A673 (cell line): ENCODE measurements at regions not wholly inside any gene's neighbourhood (a gene's known extent, or its start where the extent isn't known, plus 50 kb on each side); places are given as distances from the start of the nearest gene placed in this dataset.

Experiments
- BruUV-seq: library from RNA; stranded (reverse); fragments of 400-500 nt; replicated peaks from 2 replicates; lab custom pipeline; 2021; lab: Mats Ljungman, UMichigan
- CTCF ChIA-PET: fragments of 300-600 bp; sonication (Branson Sonifier 250); formaldehyde crosslinking; loops from one replicate; lab custom pipeline; 2022; ENCODE audit warnings: antibody characterized with exemption; lab: Charles Lee
- POLR2A ChIA-PET: fragments of 300-600 bp; sonication (Branson Sonifier 250); formaldehyde crosslinking; loops from one replicate; lab custom pipeline; 2022; ENCODE audit warnings: antibody characterized with exemption; ENCODE audit not compliant: low non-redundant PET; lab: Charles Lee
- DNase-seq: peaks from one replicate; pipeline ENCODE4 v3.0.0-alpha.2; 2015; ENCODE audit warnings: low spot score
- H3K27ac ChIP-seq: fragments of 200-600 bp; sonication (generic); 2 replicates; pipeline ENCODE4 v1.5.1; 2016; ENCODE audit warnings: mixed run types, low read depth, mild to moderate bottlenecking, mixed read lengths, antibody characterized with exemption, low read length; ENCODE audit not compliant: poor library complexity, severe bottlenecking
- H3K27me3 ChIP-seq: fragments of 200-600 bp; sonication (generic); replicated peaks from 2 replicates; pipeline ENCODE4 v1.6.1; 2017; ENCODE audit warnings: mixed run types, low read depth, mild to moderate bottlenecking, mixed read lengths, antibody characterized with exemption, low read length; ENCODE audit not compliant: insufficient read depth, poor library complexity
- H3K36me3 ChIP-seq: fragments of 200-600 bp; sonication (generic); 2 replicates; pipeline ENCODE4 v1.6.1; 2016; ENCODE audit warnings: mixed run types, mild to moderate bottlenecking, mixed read lengths, antibody characterized with exemption, low read length; ENCODE audit not compliant: insufficient read depth, poor library complexity, severe bottlenecking
- H3K4me1 ChIP-seq: fragments of 200-600 bp; sonication (generic); 2 replicates; pipeline ENCODE4 v1.6.1; 2017; ENCODE audit warnings: mixed run types, mild to moderate bottlenecking, mixed read lengths, antibody characterized with exemption, low read length; ENCODE audit not compliant: insufficient read depth, poor library complexity, severe bottlenecking
- H3K4me3 ChIP-seq: fragments of 200-600 bp; sonication (generic); 2 replicates; pipeline ENCODE4 v1.5.1; 2016; ENCODE audit warnings: low read depth, mixed run types, mild to moderate bottlenecking, mixed read lengths, low read length; ENCODE audit not compliant: poor library complexity, severe bottlenecking
- H3K9me3 ChIP-seq: fragments of 200-600 bp; sonication (generic); 2 replicates; pipeline ENCODE4 v1.6.1; 2016; ENCODE audit warnings: mixed run types, low read depth, mild to moderate bottlenecking, mixed read lengths, antibody characterized with exemption, low read length; ENCODE audit not compliant: poor library complexity, severe bottlenecking
- EZH2 ChIP-seq: fragments of 200-600 bp; sonication (generic); IDR thresholded peaks from 2 replicates; pipeline ENCODE4 v1.6.1; 2017; ENCODE audit warnings: borderline replicate concordance, low read depth, mild to moderate bottlenecking, mixed read lengths, antibody characterized with exemption, low read length; ENCODE audit not compliant: poor library complexity, severe bottlenecking
- intact Hi-C: fragments of 100-400 bp; cut with micrococcal nuclease; formaldehyde crosslinking; loops from one replicate; pipeline ENCODE4 v1.10.0; 2022; ENCODE audit not compliant: unreplicated experiment
- TF ChIP-seq, protein P1 (sequence below): fragments of 300-800, 200-600 bp; sonication (generic); conservative IDR thresholded peaks from 2 replicates; pipeline ENCODE4 v1.5.1; 2017; ENCODE audit warnings: low read depth, mild to moderate bottlenecking, antibody characterized with exemption, low read length, moderate library complexity, mixed read lengths

DNA sequence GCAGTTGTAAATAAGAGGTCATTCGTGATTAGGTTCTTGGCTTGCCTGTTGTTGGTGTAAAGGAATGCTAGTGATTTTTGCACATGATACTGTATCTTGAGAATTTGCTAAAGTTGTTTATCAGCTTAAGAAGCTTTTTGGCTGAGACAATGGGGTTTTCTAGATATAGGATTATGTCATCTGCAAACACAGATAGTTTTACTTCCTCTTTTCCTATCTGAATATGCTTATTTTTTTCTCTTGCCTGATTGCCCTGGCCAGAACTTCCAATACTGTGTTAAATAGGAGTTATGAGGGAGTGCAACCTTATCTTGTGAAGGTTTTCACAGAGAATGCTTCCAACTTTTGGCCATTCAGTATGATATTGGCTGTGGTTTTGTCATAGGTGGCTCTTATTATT is 576.1 kb upstream of the RGS18 start:
- no peaks in the 10 kb centered on the region for H3K36me3 ChIP-seq
- no peaks in the 10 kb centered on the region for H3K4me1 ChIP-seq
- H3K4me3 ChIP-seq: no peak overlapping the region
- POLR2A ChIA-PET: no interaction called here
- H3K27ac ChIP-seq: no peak overlapping the region
- BruUV-seq: no TSS peak
- no peak for TF ChIP-seq EZH2
- TF ChIP-seq, protein P1, sequence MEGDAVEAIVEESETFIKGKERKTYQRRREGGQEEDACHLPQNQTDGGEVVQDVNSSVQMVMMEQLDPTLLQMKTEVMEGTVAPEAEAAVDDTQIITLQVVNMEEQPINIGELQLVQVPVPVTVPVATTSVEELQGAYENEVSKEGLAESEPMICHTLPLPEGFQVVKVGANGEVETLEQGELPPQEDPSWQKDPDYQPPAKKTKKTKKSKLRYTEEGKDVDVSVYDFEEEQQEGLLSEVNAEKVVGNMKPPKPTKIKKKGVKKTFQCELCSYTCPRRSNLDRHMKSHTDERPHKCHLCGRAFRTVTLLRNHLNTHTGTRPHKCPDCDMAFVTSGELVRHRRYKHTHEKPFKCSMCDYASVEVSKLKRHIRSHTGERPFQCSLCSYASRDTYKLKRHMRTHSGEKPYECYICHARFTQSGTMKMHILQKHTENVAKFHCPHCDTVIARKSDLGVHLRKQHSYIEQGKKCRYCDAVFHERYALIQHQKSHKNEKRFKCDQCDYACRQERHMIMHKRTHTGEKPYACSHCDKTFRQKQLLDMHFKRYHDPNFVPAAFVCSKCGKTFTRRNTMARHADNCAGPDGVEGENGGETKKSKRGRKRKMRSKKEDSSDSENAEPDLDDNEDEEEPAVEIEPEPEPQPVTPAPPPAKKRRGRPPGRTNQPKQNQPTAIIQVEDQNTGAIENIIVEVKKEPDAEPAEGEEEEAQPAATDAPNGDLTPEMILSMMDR: no peak
- CTCF ChIA-PET: no interaction called here
- no peaks in the 10 kb centered on the region for H3K9me3 ChIP-seq
- H3K27me3 ChIP-seq: no peaks in the 10 kb centered on the region
- intact Hi-C loops: loop anchor here (10.0 kb wide), 1 partner anchor 423 kb away; no protein-coding TSS in a partner anchor
- no peak for DNase-seq

DNA sequence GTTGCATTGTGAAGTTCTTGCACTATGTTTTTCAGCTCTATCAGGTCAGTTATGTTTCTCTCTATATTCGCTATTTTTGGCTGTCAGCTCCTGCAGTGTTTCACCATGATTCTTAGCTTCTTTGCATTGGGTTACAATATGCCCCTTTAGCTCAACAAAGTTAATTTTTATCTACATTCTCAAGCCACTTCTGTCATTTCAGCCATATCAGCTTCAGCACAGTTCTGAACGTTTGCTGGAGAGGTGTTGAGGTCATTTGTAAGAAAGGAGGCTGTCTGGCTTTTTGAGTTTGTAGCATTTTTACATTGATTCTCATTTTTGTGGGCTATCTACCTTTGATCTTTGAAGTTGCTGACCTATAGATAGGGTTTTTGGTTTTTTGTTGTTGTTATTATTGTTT is 573.2 kb upstream of the RGS18 start:
- Histone ChIP-seq H3K27ac (no peak overlapping the region), H3K4me1 (no peaks in the 10 kb centered on the region), H3K27me3 (no peaks in the 10 kb centered on the region), H3K4me3 (no peak overlapping the region), H3K9me3 (no peaks in the 10 kb centered on the region), H3K36me3 (no peaks in the 10 kb centered on the region)
- DNase-seq: no peak
- BruUV-seq: no TSS peak
- CTCF ChIA-PET: no interaction called here
- intact Hi-C loops: loop anchor here (10.0 kb wide), 1 partner anchor 420 kb away; no protein-coding TSS in a partner anchor
- no peak for TF ChIP-seq EZH2
- TF ChIP-seq, protein P1: no peak
- POLR2A ChIA-PET: no interaction called here

DNA sequence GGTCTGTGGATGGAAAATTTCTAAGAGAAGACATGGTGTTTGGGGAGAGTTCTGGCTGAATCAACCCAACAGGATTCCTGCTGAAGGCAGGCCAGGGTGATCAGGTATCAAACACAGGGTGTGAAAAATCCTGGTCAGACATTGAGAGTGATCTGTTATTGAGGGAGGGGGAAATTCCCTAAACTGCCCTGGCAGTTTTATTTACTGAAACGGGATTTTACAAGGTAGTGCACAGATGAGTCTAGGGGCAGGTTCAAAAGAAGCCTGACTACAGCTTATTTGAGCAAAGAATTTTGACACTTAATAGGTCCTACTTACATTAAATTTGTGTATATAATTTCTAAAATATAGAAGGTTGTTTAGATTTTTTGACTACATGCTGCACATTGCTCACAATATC is 569.4 kb upstream of the RGS18 start:
- no peak for DNase-seq
- Histone ChIP-seq H3K9me3 (no peaks in the 10 kb centered on the region), H3K4me3 (no peak overlapping the region), H3K27ac (no peak overlapping the region), H3K4me1 (peaks cover 10% of the 10 kb centered on the region), H3K27me3 (no peaks in the 10 kb centered on the region), H3K36me3 (no peaks in the 10 kb centered on the region)
- ChIA-PET POLR2A (no interaction called here), CTCF (no interaction called here)
- intact Hi-C loops: loop anchor here (10.0 kb wide), 1 partner anchor 416 kb away; no protein-coding TSS in a partner anchor
- TF ChIP-seq, protein P1: no peak
- no peak for TF ChIP-seq EZH2
- BruUV-seq: no TSS peak
